ENCODE measurements at regions not wholly inside any gene's neighbourhood (a gene's known extent, or its start where the extent isn't known, plus 50 kb on each side); places are given as distances from the start of the nearest gene placed in this dataset.
A peak's percentile ranks its signal among the peaks of the same experiment; 100 is the strongest.

DNA sequence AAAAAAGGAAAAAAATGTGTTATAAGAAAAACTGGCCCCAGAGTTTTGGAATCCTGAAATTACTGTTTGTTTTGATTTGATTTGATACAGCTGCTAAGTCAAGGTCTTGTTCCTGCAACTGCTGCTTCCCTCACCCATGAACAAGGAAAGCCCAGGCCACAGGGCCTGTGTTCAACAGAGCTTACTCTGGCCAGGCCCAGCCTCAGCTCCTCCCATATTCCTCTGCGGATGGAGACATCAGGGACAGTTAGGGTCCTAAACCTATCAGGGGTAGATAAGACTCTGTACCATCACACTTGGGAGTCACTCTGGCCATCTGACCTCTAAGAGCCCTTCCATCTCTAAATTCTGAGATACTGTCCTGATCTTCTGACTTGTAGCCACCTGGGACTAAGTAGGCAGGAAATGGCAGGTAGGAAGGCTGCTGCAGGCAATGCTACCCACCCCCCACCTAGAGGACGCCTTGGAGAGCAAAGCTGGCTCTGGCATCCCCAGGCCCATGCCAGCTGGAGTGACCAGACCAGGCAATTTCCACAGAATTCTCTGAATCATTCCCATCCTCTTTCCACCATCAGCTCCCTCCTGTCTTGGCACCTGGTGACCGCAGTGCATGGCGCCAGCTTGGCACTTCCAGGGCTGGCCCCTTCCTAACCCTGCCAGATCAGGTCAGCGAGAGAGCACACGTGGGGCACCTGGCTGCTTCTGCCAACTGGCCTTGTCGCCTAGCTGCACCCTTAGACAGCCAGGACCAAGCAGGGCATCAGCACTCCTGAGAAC, 58.0 kb upstream of the TMEM33 start:
- no peaks in the 10 kb centered on the region for H3K9me3 ChIP-seq (ENCODE audit: control insufficient read depth, low read length)
- WGBS, 2 experiments: 51 to 57% methylated on average over 7 of the region's 7 CpGs
- H3K4me1 ChIP-seq (ENCODE audit: control insufficient read depth, insufficient read depth, low read length): peaks cover 45% of the 10 kb centered on the region
- no peaks in the 10 kb centered on the region for H3K36me3 ChIP-seq (ENCODE audit: control insufficient read depth, insufficient read depth, low read length)
- peaks cover 100% of the 10 kb centered on the region for H3K27me3 ChIP-seq (ENCODE audit: control insufficient read depth, insufficient read depth, low read length, poor library complexity, severe bottlenecking)
- no peak overlapping the region for H3K4me3 ChIP-seq (ENCODE audit: insufficient read depth, low read depth, low read length)
- H3K27ac ChIP-seq (ENCODE audit: insufficient read depth, low read depth, low read length, poor library complexity, severe bottlenecking): no peak overlapping the region

DNA sequence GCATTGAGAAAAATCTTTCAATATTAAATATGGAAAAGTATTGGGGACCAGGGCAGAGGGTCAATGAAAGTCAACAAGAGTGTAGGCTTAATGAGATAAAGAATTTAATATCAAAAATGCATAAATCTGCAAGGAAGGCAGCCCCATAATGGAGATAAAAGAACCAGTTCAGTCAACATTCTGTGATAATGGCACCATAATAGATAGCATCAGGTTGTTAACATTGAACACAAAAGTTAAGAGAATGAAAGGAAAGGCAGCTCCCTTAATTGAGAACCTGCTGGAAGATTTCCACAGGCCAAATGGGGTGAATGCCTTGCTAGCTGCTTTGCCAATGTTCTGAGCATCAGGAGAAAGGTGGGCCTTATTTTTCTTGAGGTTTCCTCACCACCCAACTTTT, 60.4 kb upstream of the TMEM33 start:
- peaks cover 100% of the 10 kb centered on the region for H3K27me3 ChIP-seq (ENCODE audit: control insufficient read depth, insufficient read depth, low read length, poor library complexity, severe bottlenecking)
- no peaks in the 10 kb centered on the region for H3K36me3 ChIP-seq (ENCODE audit: control insufficient read depth, insufficient read depth, low read length)
- no peak overlapping the region for H3K4me3 ChIP-seq (ENCODE audit: insufficient read depth, low read depth, low read length)
- peaks cover 32% of the 10 kb centered on the region for H3K4me1 ChIP-seq (ENCODE audit: control insufficient read depth, insufficient read depth, low read length)
- H3K9me3 ChIP-seq (ENCODE audit: control insufficient read depth, low read length): no peaks in the 10 kb centered on the region
- H3K27ac ChIP-seq (ENCODE audit: insufficient read depth, low read depth, low read length, poor library complexity, severe bottlenecking): no peak overlapping the region

DNA sequence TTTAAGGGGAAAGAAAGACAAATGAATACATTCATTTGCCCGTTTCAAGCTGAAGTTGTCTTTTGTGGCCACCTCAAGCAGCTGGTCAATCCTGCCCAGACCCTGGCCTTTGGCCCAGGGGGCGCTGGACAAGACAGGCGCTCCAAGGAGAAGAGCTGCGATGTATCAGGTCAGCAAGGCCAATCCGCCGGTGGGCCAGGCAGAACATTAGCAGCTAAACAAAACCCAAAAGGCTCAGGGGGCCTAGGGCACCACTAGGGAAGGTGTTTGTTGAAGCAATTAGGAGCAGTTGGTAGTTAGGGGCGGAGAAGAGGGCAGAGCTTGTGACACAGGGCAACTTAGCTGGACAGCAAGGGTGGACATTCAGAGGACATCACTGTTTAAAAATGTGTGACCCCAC, 60.8 kb upstream of the TMEM33 start:
- H3K27ac ChIP-seq (ENCODE audit: insufficient read depth, low read depth, low read length, poor library complexity, severe bottlenecking): no peak overlapping the region
- WGBS, 2 experiments: 25 to 29% methylated on average over 7 of the region's 7 CpGs
- H3K4me3 ChIP-seq (ENCODE audit: insufficient read depth, low read depth, low read length): no peak overlapping the region
- H3K9me3 ChIP-seq (ENCODE audit: control insufficient read depth, low read length): no peaks in the 10 kb centered on the region
- H3K4me1 ChIP-seq (ENCODE audit: control insufficient read depth, insufficient read depth, low read length): peaks cover 31% of the 10 kb centered on the region
- no peaks in the 10 kb centered on the region for H3K36me3 ChIP-seq (ENCODE audit: control insufficient read depth, insufficient read depth, low read length)
- H3K27me3 ChIP-seq (ENCODE audit: control insufficient read depth, insufficient read depth, low read length, poor library complexity, severe bottlenecking): peaks cover 100% of the 10 kb centered on the region

DNA sequence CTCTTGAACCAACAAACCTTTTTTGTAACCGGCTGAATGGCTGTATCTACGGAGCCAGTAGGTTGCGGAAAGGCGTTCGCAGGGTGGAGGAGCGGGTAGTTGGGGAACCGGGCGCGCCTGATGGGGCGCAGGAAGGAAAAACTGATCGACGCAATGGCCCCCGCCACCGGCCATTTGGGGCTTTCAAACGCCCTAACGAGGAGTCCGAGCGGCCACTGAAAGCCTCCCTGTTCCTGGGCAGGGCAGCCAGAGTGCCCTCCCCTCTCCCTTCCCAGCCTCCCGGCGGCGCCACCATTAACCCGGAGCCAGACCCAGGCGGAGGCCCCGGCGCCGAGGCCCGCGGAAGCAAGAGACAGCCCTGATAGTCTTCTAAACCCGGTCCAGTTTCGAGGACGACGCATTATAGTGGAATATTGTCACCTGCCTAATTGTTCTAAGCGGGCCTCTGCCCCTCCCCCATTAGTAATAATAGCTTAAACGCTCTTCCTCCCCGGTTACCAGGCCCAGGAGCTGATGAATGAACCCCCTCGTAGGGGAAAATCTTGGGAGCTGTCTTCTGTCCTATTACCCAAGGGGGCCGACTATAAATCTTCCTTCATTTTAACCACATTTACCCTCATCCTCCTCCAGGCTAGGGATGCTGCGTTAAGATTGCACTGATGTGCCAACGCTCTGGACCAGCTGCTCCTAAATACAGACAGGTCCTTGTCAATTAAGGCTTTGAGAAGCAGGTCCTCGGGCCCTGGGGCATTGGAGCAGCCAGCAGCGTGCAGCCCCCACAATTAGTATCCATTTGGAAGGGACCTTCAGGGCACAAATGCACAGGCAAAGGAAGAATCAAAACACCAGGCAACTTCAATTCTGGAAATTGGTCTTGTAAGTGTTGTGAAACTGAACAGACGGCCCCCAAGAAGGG, 61.6 kb upstream of the TMEM33 start:
- Histone ChIP-seq H3K27me3 (ENCODE audit: control insufficient read depth, insufficient read depth, low read length, poor library complexity, severe bottlenecking) (peaks cover 99% of the 10 kb centered on the region), H3K9me3 (ENCODE audit: control insufficient read depth, low read length) (no peaks in the 10 kb centered on the region), H3K36me3 (ENCODE audit: control insufficient read depth, insufficient read depth, low read length) (no peaks in the 10 kb centered on the region), H3K27ac (ENCODE audit: insufficient read depth, low read depth, low read length, poor library complexity, severe bottlenecking) (no peak overlapping the region), H3K4me1 (ENCODE audit: control insufficient read depth, insufficient read depth, low read length) (peaks cover 24% of the 10 kb centered on the region), H3K4me3 (ENCODE audit: insufficient read depth, low read depth, low read length) (no peak overlapping the region)
- WGBS, 2 experiments: 5% methylated on average over 42 of the region's 42 CpGs

DNA sequence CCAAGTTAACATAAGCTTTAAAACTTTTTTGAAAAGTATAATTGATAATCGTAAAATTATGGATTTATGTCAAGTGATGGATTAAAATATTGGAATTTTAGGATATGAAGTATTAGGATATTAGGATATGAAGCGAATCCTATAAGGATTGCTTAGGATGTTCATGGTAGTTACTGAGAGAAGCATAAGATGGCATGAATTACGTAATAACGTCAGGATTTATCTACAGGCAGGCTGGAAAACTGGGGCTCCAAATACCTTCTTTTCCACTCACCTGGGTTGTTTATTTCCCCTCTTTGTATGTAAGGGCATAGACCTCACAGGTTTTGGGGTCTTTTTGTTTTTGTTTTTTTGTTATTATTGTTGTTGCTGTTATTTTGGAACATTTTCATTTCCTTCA, 65.2 kb upstream of the TMEM33 start:
- WGBS, 2 experiments: 62 to 67% methylated on average over 4 of the region's 4 CpGs
- Histone ChIP-seq H3K27ac (ENCODE audit: insufficient read depth, low read depth, low read length, poor library complexity, severe bottlenecking) (no peak overlapping the region), H3K36me3 (ENCODE audit: control insufficient read depth, insufficient read depth, low read length) (no peaks in the 10 kb centered on the region), H3K9me3 (ENCODE audit: control insufficient read depth, low read length) (no peaks in the 10 kb centered on the region), H3K4me3 (ENCODE audit: insufficient read depth, low read depth, low read length) (no peak overlapping the region), H3K4me1 (ENCODE audit: control insufficient read depth, insufficient read depth, low read length) (peaks cover 28% of the 10 kb centered on the region), H3K27me3 (ENCODE audit: control insufficient read depth, insufficient read depth, low read length, poor library complexity, severe bottlenecking) (peaks cover 97% of the 10 kb centered on the region)

DNA sequence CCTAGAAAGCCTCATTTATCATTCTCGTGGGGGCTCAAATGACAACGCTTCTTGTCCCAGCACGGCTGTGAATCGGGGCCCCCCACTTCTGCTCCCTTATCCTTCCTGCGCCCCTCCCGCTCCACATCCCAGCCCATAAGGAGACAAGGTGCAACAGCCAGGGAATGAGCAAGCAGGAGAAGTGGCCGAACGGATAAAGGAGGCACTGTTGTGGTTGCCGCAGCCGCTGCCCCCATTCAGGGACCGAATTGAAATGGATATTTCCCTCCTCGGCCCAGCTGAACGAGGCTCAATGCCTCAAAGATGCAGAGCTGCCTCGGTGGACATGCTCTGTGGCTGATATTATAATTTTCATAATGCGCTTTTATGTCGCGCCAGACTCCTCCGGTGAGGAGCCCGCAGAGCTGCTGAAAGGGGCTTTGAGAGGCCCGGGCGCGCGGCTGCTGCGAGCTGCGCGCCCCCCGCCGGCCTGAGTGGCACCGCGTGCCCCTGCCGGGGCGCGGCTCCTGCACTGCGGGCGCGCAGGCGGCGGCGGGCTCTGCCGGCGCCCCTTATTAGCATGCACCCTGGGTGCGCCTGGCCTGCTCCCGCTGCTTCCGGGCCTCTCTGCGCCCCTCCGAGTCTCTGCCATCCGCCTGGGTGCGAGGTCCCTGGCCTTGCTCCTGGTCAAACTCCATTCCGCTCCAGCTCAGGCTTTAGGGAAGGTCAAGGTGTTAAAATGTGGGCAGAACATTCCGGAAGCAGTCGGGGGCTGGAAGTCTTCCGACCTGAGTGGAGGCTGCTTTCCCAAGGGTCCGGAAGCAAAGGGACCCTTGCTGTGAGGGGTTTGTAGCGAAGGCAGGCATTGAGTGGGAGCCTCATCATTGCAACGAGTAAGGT, 68.2 kb upstream of the TMEM33 start:
- Histone ChIP-seq H3K27ac (ENCODE audit: insufficient read depth, low read depth, low read length, poor library complexity, severe bottlenecking) (no peak overlapping the region), H3K36me3 (ENCODE audit: control insufficient read depth, insufficient read depth, low read length) (no peaks in the 10 kb centered on the region), H3K4me1 (ENCODE audit: control insufficient read depth, insufficient read depth, low read length) (peaks cover 17% of the 10 kb centered on the region), H3K4me3 (ENCODE audit: insufficient read depth, low read depth, low read length) (peak overlapping the region; percentile 9), H3K9me3 (ENCODE audit: control insufficient read depth, low read length) (no peaks in the 10 kb centered on the region), H3K27me3 (ENCODE audit: control insufficient read depth, insufficient read depth, low read length, poor library complexity, severe bottlenecking) (peaks cover 97% of the 10 kb centered on the region)
- 1% methylated on average over 55 of the region's 55 CpGs for WGBS, 2 experiments

DNA sequence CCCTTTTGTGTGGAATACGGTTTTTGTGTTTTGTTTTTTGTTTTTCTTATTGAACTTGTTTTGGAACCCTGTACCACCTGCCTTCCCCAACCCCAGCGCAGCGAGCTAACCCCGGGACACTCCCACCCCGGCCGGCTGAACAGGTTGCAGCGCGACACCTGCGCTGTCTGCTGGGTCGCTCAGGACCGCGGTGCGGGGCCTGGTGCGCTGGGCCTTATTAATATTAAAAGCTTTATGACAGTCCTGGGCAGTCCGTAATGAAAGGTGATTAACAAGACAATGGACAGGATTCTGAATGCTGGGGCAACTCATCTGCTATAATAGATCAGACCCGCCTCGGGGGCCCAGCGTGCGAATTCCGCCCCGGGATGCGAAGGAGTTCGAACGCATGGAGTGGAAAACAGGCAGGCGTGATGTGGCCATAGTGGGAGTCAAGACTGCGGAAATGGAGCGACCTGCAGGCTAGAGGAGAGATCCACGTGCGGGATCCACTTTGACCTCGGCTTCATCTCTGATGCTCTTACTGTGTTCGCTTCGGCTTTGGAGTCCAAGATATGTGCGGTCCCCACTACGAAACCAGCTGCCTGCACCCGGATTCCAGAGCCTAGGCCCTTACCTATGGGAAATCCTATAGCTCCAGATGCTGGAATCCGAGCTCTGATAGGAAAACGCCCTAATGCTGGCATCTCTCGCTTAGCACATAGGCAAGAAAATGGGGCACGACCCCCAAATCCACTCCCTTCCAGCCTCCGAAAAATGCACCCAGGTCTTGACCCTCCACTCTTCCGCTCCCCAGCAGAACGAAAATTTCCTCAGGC, 69.0 kb upstream of the TMEM33 start:
- Histone ChIP-seq H3K4me3 (ENCODE audit: insufficient read depth, low read depth, low read length) (no peak overlapping the region), H3K9me3 (ENCODE audit: control insufficient read depth, low read length) (no peaks in the 10 kb centered on the region), H3K36me3 (ENCODE audit: control insufficient read depth, insufficient read depth, low read length) (no peaks in the 10 kb centered on the region), H3K27me3 (ENCODE audit: control insufficient read depth, insufficient read depth, low read length, poor library complexity, severe bottlenecking) (peaks cover 97% of the 10 kb centered on the region), H3K27ac (ENCODE audit: insufficient read depth, low read depth, low read length, poor library complexity, severe bottlenecking) (no peak overlapping the region), H3K4me1 (ENCODE audit: control insufficient read depth, insufficient read depth, low read length) (peaks cover 17% of the 10 kb centered on the region)
- WGBS, 2 experiments: 1 to 2% methylated on average over 41 to 42 of the region's 42 CpGs

DNA sequence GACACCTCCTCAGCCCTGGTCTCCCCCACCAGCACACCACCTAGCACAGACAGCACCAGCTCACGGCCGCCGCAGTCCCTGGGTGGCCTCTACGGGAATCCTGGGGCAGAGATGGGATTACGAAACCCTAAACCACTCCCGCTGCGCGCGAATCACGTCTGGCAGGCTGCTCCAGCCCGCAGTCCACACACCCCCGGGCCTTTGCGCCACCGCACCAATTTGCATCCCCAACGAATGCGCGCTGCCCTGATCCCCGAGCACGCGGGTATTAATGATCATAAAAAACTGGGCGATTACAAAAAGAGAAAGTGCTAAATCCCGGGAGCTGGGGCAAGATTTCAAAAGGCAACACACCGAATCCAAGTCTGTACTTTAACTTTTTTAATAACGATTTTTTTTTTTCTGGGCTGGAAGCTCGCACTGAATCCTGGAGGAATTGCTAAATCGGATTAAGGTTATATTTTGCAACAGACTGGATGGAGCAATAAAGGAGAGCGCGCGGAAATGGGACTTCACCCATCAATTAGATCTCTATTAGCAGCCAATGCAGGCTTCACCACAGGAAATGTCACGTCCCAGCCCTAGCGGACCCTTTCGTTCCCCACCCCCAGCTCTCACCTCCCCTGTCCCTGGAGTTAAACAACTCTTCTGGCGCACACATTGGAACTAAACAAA, 69.8 kb upstream of the TMEM33 start:
- Histone ChIP-seq H3K27ac (ENCODE audit: insufficient read depth, low read depth, low read length, poor library complexity, severe bottlenecking) (no peak overlapping the region), H3K36me3 (ENCODE audit: control insufficient read depth, insufficient read depth, low read length) (no peaks in the 10 kb centered on the region), H3K9me3 (ENCODE audit: control insufficient read depth, low read length) (no peaks in the 10 kb centered on the region), H3K4me3 (ENCODE audit: insufficient read depth, low read depth, low read length) (no peak overlapping the region), H3K27me3 (ENCODE audit: control insufficient read depth, insufficient read depth, low read length, poor library complexity, severe bottlenecking) (peaks cover 93% of the 10 kb centered on the region), H3K4me1 (ENCODE audit: control insufficient read depth, insufficient read depth, low read length) (peaks cover 17% of the 10 kb centered on the region)
- WGBS, 2 experiments: 2 to 4% methylated on average over 32 to 33 of the region's 33 CpGs

DNA sequence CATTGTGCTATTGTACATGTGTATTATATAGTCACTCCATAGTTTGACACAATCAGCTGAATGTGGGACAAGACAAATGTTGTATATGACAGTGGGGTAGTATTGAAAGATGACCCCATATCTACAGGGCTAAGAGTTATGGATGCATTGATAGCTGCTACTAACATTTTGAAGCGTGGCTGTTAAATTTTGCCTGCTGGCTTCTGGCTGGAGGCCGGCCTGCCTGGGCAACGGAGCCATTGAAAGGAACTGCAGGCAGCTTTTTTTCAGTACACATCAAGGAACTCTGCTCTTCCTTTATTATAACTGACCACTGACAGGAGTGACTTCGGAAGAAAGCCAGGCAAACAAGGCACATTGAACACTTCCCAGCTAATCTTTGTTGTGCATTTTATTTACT, 76.1 kb upstream of the TMEM33 start:
- Histone ChIP-seq H3K27ac (ENCODE audit: insufficient read depth, low read depth, low read length, poor library complexity, severe bottlenecking) (no peak overlapping the region), H3K9me3 (ENCODE audit: control insufficient read depth, low read length) (no peaks in the 10 kb centered on the region), H3K4me3 (ENCODE audit: insufficient read depth, low read depth, low read length) (no peak overlapping the region), H3K27me3 (ENCODE audit: control insufficient read depth, insufficient read depth, low read length, poor library complexity, severe bottlenecking) (peaks cover 33% of the 10 kb centered on the region), H3K4me1 (ENCODE audit: control insufficient read depth, insufficient read depth, low read length) (peaks cover 15% of the 10 kb centered on the region), H3K36me3 (ENCODE audit: control insufficient read depth, insufficient read depth, low read length) (no peaks in the 10 kb centered on the region)
- WGBS, 2 experiments: 15 to 36% methylated on average over 4 of the region's 4 CpGs

Measured in ectodermal cell (in vitro differentiated cells).